Liver (tissue), 8 donors: ENCODE measurements at regions not wholly inside any gene's neighbourhood (a gene's known extent, or its start where the extent isn't known, plus 50 kb on each side); places are given as distances from the start of the nearest gene placed in this dataset.

Experiments
- DNase-seq: peaks from one replicate; pipeline ENCODE4 v3.0.0-alpha.2; 2017; ENCODE audit warnings: low spot score
- H3K27ac ChIP-seq, 2 donors: one replicate each; pipeline ENCODE4 v1.7.0; 2013; ENCODE audit warnings: inconsistent platforms in 2 of 2, low read length in 2 of 2, control low read depth in 1 of 2, low read depth in 1 of 2, mild to moderate bottlenecking in 1 of 2
- H3K27me3 ChIP-seq, 4 donors: one replicate each; pipeline versions ENCODE4 v1.6.1 to v1.7.0; 2013; ENCODE audit warnings: low read length in 3 of 4, inconsistent platforms in 1 of 4, mild to moderate bottlenecking in 1 of 4, moderate library complexity in 1 of 4; ENCODE audit not compliant: control insufficient read depth in 4 of 4, insufficient read depth in 4 of 4
- H3K36me3 ChIP-seq, 4 donors: one replicate each; pipeline versions ENCODE4 v1.6.1 to v1.7.0; 2013; ENCODE audit warnings: low read length in 3 of 4, mild to moderate bottlenecking in 3 of 4, low read depth in 1 of 4, moderate library complexity in 1 of 4; ENCODE audit not compliant: control insufficient read depth in 4 of 4, insufficient read depth in 3 of 4
- H3K4me1 ChIP-seq, 4 donors: one replicate each; pipeline versions ENCODE4 v1.6.1 to v1.7.0; 2013; ENCODE audit warnings: low read length in 3 of 4, mild to moderate bottlenecking in 3 of 4, moderate library complexity in 1 of 4; ENCODE audit not compliant: control insufficient read depth in 4 of 4, insufficient read depth in 4 of 4
- H3K4me3 ChIP-seq, 3 donors: one replicate each; pipeline versions ENCODE4 v1.6.1 to v1.7.0; 2013; ENCODE audit warnings: low read length in 3 of 3, control low read depth in 1 of 3, low read depth in 1 of 3, mild to moderate bottlenecking in 1 of 3
- H3K9ac ChIP-seq, 2 donors: one replicate each; pipeline ENCODE4 v1.7.0; 2013; ENCODE audit warnings: low read length in 2 of 2, mild to moderate bottlenecking in 2 of 2, moderate library complexity in 2 of 2, control low read depth in 1 of 2, low read depth in 1 of 2
- H3K9me3 ChIP-seq, 4 donors: one replicate each; pipeline versions ENCODE4 v1.6.1 to v1.7.0; 2013; ENCODE audit warnings: low read length in 3 of 4; ENCODE audit not compliant: control insufficient read depth in 4 of 4
- EGR1 ChIP-seq, 2 donors: IDR thresholded peaks; 2 replicates each; pipeline ENCODE4 v1.6.1; 2016 to 2018; ENCODE audit warnings: antibody characterized with exemption in 2 of 2, low read depth in 2 of 2
- FOXA1 ChIP-seq: IDR thresholded peaks from 2 replicates; pipeline ENCODE4 v1.6.1; 2016; ENCODE audit warnings: antibody characterized with exemption
- GABPA ChIP-seq, 2 donors: IDR thresholded peaks in 1 of 2; conservative IDR thresholded peaks in 1 of 2; 2 replicates each; pipeline ENCODE4 v1.6.1; 2016; ENCODE audit warnings: antibody characterized with exemption in 2 of 2, mild to moderate bottlenecking in 1 of 2, moderate library complexity in 1 of 2
- HNF4A ChIP-seq, 2 donors: conservative IDR thresholded peaks; 2 replicates each; pipeline ENCODE4 v1.6.1; 2016; ENCODE audit warnings: antibody characterized with exemption in 2 of 2, mild to moderate bottlenecking in 2 of 2
- JUND ChIP-seq, 2 donors: IDR thresholded peaks; 2 replicates each; pipeline ENCODE4 v1.6.1; 2016; ENCODE audit warnings: antibody characterized with exemption in 2 of 2
- NR2F2 ChIP-seq: IDR thresholded peaks from 2 replicates; pipeline ENCODE4 v1.6.1; 2016; ENCODE audit warnings: antibody characterized with exemption
- RAD21 ChIP-seq, 2 donors: IDR thresholded peaks; 2 replicates each; pipeline ENCODE4 v1.6.1; 2016; ENCODE audit warnings: antibody characterized with exemption in 2 of 2, mild to moderate bottlenecking in 2 of 2
- RXRA ChIP-seq, 2 donors: IDR thresholded peaks; 2 replicates each; pipeline ENCODE4 v1.6.1; 2017 to 2018; ENCODE audit warnings: antibody characterized with exemption in 2 of 2, mild to moderate bottlenecking in 1 of 2
- SP1 ChIP-seq: IDR thresholded peaks from 2 replicates; pipeline ENCODE4 v1.6.1; 2018; ENCODE audit warnings: antibody characterized with exemption, mild to moderate bottlenecking
- TAF1 ChIP-seq: conservative IDR thresholded peaks from 2 replicates; pipeline ENCODE4 v1.6.1; 2016; ENCODE audit warnings: antibody characterized with exemption, mild to moderate bottlenecking
- YY1 ChIP-seq: IDR thresholded peaks from 2 replicates; pipeline ENCODE4 v1.6.1; 2016; ENCODE audit warnings: antibody characterized with exemption, mild to moderate bottlenecking
- WGBS: extraction: QIAGEN DNeasy Blood & Tissue Kit; methylation state at CpG from one replicate; pipeline ENCODE4 v1.1.7; 2013; 5-methylcytosine and 5-hydroxymethylcytosine counted together
- TF ChIP-seq, protein P1 (sequence below): IDR thresholded peaks from 2 replicates; pipeline ENCODE4 v1.6.1; 2016; ENCODE audit warnings: antibody characterized with exemption, mild to moderate bottlenecking
- TF ChIP-seq, protein P2 (sequence below): fragments of 150-350 bp; IDR thresholded peaks from 2 replicates; pipeline ENCODE4 v1.5.1; 2017; ENCODE audit warnings: improper control_type of control experiment, low read depth, low read length; ENCODE audit not compliant: missing input control
- TF ChIP-seq, protein P3 (sequence below): IDR thresholded peaks from 2 replicates; pipeline ENCODE4 v1.6.1; 2016; ENCODE audit warnings: antibody characterized with exemption
- donor health status: healthy.
- donor health status: healthy.
- donor health status: healthy.
- donor health status: healthy.
- donor health status: healthy.

DNA sequence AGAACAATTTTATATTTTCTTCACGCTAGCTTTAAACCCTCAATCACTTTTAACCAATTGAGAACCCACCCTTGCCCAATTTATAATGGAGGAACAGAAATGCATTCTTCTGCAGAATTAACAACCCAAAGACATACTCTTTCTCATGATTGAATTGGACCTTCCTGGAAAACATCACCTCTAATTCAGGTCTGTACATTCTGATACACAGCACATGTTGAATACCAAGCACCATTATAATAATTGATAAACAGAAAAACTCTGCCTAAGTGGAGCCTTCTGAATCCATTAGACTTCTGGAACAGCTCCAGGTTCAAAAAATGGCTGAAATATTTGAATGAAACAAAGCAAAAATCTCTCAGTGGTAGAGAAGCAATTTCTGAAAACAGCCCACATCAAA lies 105.4 kb downstream of the FAM76B start:
- WGBS: 97% methylated on average over 1 of the region's 1 CpG

DNA sequence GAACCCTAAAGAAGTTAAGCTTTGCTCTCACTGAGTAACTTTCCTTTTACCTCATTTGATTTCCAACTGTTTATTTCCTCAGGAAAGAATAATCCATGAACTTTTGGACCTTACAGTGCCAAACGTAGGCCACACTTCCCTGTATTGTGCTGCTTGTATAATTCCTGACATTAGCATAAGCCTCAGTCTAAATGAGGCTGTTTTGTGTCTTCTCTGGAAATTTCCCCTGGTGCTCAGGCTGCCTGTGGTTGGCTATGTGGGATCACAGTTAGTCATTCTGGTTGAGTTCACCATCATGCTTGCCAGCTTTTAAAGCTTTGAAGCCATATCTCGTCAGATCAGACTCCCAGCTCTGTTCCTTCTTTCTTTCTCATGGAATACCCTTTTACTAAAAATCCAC lies 107.0 kb downstream of the FAM76B start:
- DNase-seq: no peak
- WGBS: 51% methylated on average over 2 of the region's 2 CpGs
- Histone ChIP-seq H3K27ac (no peak overlapping the region), H3K4me3 (no peak overlapping the region), H3K9me3 (no peaks in the 10 kb centered on the region), H3K4me1 (peaks cover 0 to 13% (median 10%) of the 10 kb centered on the region in 4 donors), H3K36me3 (no peaks in the 10 kb centered on the region), H3K9ac (no peak overlapping the region), H3K27me3 (no peaks in the 10 kb centered on the region)
- peak in 1 of 2 donors; percentile 25 for TF ChIP-seq RXRA (IDR thresholded peaks at IDR 0.05)
- no peak for TF ChIP-seq GABPA (IDR thresholded peaks at IDR 0.05 in 1 of 2, conservative IDR thresholded peaks at IDR 0.05 in 1 of 2)
- TF ChIP-seq NR2F2: peak; percentile 75
- peak in 1 of 2 donors; percentile 10 for TF ChIP-seq RAD21 (IDR thresholded peaks at IDR 0.05)
- TF ChIP-seq SP1: peak; percentile 26
- no peak for TF ChIP-seq JUND (IDR thresholded peaks at IDR 0.05)
- TF ChIP-seq, protein P1, sequence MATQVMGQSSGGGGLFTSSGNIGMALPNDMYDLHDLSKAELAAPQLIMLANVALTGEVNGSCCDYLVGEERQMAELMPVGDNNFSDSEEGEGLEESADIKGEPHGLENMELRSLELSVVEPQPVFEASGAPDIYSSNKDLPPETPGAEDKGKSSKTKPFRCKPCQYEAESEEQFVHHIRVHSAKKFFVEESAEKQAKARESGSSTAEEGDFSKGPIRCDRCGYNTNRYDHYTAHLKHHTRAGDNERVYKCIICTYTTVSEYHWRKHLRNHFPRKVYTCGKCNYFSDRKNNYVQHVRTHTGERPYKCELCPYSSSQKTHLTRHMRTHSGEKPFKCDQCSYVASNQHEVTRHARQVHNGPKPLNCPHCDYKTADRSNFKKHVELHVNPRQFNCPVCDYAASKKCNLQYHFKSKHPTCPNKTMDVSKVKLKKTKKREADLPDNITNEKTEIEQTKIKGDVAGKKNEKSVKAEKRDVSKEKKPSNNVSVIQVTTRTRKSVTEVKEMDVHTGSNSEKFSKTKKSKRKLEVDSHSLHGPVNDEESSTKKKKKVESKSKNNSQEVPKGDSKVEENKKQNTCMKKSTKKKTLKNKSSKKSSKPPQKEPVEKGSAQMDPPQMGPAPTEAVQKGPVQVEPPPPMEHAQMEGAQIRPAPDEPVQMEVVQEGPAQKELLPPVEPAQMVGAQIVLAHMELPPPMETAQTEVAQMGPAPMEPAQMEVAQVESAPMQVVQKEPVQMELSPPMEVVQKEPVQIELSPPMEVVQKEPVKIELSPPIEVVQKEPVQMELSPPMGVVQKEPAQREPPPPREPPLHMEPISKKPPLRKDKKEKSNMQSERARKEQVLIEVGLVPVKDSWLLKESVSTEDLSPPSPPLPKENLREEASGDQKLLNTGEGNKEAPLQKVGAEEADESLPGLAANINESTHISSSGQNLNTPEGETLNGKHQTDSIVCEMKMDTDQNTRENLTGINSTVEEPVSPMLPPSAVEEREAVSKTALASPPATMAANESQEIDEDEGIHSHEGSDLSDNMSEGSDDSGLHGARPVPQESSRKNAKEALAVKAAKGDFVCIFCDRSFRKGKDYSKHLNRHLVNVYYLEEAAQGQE: no peak

More for the DNA sequence above, 105.4 kb downstream of the FAM76B start:
- no peaks in the 10 kb centered on the region for H3K27me3 ChIP-seq
- no peak for DNase-seq
- no peak overlapping the region for H3K9ac ChIP-seq
- no peaks in the 10 kb centered on the region for H3K36me3 ChIP-seq
- peaks cover 0 to 11% (median 10%) of the 10 kb centered on the region in 4 donors for H3K4me1 ChIP-seq
- TF ChIP-seq TAF1: no peak
- no peak for TF ChIP-seq FOXA1
- no peak for TF ChIP-seq SP1
- TF ChIP-seq, protein P1: no peak
- TF ChIP-seq EGR1 (IDR thresholded peaks at IDR 0.05; ENCODE audit: low read depth in 2 of 2): no peak
- TF ChIP-seq, protein P2, sequence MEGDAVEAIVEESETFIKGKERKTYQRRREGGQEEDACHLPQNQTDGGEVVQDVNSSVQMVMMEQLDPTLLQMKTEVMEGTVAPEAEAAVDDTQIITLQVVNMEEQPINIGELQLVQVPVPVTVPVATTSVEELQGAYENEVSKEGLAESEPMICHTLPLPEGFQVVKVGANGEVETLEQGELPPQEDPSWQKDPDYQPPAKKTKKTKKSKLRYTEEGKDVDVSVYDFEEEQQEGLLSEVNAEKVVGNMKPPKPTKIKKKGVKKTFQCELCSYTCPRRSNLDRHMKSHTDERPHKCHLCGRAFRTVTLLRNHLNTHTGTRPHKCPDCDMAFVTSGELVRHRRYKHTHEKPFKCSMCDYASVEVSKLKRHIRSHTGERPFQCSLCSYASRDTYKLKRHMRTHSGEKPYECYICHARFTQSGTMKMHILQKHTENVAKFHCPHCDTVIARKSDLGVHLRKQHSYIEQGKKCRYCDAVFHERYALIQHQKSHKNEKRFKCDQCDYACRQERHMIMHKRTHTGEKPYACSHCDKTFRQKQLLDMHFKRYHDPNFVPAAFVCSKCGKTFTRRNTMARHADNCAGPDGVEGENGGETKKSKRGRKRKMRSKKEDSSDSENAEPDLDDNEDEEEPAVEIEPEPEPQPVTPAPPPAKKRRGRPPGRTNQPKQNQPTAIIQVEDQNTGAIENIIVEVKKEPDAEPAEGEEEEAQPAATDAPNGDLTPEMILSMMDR: no peak
- no peak for TF ChIP-seq JUND (IDR thresholded peaks at IDR 0.05)
- no peak for TF ChIP-seq HNF4A (conservative IDR thresholded peaks at IDR 0.05)
- TF ChIP-seq, protein P3, sequence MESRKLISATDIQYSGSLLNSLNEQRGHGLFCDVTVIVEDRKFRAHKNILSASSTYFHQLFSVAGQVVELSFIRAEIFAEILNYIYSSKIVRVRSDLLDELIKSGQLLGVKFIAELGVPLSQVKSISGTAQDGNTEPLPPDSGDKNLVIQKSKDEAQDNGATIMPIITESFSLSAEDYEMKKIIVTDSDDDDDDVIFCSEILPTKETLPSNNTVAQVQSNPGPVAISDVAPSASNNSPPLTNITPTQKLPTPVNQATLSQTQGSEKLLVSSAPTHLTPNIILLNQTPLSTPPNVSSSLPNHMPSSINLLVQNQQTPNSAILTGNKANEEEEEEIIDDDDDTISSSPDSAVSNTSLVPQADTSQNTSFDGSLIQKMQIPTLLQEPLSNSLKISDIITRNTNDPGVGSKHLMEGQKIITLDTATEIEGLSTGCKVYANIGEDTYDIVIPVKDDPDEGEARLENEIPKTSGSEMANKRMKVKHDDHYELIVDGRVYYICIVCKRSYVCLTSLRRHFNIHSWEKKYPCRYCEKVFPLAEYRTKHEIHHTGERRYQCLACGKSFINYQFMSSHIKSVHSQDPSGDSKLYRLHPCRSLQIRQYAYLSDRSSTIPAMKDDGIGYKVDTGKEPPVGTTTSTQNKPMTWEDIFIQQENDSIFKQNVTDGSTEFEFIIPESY: no peak
- no peak for TF ChIP-seq RXRA (IDR thresholded peaks at IDR 0.05)
- TF ChIP-seq YY1: no peak
- no peak overlapping the region for H3K4me3 ChIP-seq
- H3K27ac ChIP-seq: no peak overlapping the region
- H3K9me3 ChIP-seq: no peaks in the 10 kb centered on the region
